Stimulated activated CD8-positive, alpha-beta memory T cell treated with anti-CD3 and anti-CD28 coated beads, Interleukin-15, amount 100 ng/mL, for 24 hours (primary cell): ENCODE measurements at regions not wholly inside any gene's neighbourhood (a gene's known extent, or its start where the extent isn't known, plus 50 kb on each side); places are given as distances from the start of the nearest gene placed in this dataset.

Source experiments
- DNase-seq: peaks from one replicate; pipeline ENCODE4 v3.0.0-alpha.2; 2020; ENCODE audit warnings: low read depth

DNA sequence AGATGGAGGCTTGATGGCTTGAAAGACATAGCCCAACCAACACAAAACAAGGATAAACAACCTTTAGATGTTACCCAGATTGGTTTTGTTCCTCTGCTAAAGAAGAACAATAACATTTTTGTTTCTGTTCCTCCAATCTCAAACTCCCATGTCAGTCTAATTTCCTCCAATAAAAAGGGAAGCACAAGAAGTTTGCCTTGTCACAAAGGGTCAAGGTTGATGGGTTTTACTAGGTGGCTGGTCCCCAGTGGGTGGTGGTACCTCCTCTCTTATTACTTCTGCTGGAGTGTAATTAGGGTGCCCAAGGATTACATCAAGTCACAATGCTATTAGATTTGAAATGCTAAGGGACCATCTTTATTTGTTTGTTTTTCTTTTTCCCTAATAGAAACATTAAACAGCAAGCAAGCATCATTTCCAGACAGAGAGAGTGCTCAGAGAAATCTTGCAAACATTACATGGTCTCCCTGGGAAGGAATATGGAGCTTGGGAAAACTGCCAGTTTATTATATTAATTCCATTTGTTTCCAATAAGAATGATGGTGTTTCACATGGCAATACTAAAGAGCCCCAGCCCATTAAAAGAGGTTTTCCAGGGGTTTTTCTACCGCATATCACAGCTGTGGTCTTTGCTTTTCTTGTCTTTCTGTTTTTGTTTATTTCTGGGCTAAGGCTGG, 78.3 kb upstream of the AOAH start:
- no peak for DNase-seq

DNA sequence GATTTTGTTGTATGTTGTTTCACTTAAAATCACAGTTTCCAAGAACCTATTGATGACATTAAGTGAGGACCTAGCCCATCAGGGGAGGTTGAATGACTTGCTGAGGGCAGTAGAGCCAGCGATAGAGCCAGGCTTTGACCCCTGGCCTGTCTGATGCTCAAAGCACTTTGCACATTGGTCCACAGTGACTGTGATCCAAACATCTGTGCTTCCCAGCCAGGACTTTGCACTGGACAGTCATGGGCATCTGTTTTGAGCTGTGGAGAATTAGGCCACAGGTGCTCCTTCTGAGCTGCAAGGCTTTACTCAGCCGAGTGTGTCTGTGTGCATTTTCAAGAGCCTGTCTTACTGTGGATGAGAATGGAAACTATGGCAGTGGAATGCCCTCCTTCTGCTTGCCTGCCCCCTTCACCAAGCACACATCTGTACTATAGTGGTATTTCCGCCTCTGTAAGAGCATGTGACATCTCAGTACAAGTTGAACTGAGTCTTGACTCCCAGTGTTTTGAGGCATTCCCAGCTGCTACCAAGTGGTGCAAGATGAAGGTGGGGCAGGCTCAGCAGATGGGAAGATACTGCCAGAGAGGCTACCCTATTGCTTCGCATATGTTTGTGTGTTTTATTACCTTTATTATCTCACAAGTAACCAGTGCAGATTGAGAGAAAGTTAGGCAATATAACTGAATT, 72.7 kb upstream of the AOAH start:
- DNase-seq, result no peak

GRCh38 chr7:36795451-36796021, 71.2 kb upstream of the AOAH start:
- no peak for DNase-seq

- no peak for DNase-seq
Observed at GRCh38 chr7:36794689-36795088, 70.4 kb upstream of the AOAH start.

GRCh38 chr7:36792421-36792820, 68.1 kb upstream of the AOAH start:
- DNase-seq, result no peak

DNA sequence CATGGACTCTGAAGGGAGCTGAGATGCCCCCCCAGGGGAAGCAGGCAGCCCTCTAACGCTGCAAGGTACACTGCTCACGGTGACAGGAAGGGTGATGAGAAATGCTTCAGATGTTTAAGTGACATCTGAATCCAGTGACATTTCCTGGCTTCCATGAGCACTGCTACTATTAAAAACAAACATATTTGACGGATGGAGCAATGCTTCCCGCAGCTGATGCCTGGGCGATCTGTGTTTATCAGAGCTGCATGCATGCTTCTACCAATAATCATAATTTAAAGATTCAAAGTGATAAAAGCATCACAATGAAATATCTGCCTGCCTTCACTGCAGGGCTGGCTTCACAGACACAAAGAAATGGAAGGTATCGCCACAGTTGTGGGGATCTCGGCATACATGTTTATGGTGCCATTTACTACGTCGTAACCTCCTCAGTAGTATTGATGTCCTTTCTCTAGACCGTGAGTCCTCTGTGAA, 66.1 kb upstream of the AOAH start:
- no peak for DNase-seq

DNA sequence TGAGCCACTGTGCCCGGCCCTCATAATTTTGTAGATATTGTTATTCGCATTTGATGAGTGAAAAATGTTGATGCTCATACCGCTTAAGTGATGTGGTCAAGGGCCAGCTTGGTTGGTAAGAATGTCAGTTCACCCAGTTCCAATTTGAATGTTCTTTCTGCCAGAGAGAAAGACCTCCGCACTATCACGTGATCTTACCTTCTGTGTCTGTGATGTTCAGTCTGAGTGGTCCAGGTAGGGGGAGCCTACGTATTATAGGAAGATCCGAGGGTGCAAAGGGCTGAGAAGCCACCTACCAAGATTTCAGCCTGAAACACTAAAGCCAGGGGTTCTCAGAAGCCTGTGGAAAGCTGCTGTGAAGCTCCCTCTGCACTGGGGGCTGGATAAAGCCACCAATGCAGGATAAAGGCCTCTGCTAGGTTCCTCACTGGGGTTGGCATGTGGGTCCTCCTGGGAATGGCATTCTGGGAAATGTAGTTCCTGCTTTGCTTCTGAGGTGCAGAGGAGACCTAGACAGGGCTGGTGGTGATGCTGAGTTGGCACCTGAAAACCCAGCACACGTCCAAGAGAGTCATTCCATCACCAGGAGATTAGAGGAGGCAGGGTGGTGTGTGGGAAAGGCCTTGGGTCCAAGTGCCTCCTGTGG, 64.7 kb upstream of the AOAH start:
- no peak for DNase-seq

DNA sequence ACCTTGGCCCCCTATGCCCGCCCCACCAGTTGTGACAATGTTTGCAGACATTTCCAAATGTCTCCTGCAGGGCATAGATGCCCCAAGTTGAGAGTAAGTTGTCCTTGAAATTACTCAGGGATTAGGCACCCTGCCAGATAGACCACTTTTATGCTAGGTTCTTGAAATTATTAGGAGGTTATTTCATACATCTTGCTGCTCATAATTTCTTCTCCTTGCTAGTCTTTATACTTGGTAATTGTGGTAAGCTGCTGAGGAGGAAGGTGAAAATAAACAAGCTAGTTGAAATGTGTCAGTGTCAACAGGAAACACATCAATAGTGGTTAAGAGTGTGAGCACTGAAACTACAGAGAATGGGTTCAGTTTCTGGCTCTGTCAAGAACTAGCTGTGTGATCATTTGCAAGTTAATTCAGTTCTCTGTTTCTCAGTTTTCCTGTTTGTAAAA, 63.7 kb upstream of the AOAH start:
- no peak for DNase-seq

- peak; percentile 26 for DNase-seq
Observed at GRCh38 chr7:36784991-36785940, 61.0 kb upstream of the AOAH start.

- DNase-seq, result no peak
Observed at GRCh38 chr7:36781011-36781738, 56.9 kb upstream of the AOAH start.

GRCh38 chr7:36777855-36778254, 53.6 kb upstream of the AOAH start:
- no peak for DNase-seq

GRCh38 chr7:36777062-36777461, 52.8 kb upstream of the AOAH start:
- no peak for DNase-seq

GRCh38 chr7:36775676-36776075, 51.4 kb upstream of the AOAH start:
- DNase-seq, result no peak

DNA sequence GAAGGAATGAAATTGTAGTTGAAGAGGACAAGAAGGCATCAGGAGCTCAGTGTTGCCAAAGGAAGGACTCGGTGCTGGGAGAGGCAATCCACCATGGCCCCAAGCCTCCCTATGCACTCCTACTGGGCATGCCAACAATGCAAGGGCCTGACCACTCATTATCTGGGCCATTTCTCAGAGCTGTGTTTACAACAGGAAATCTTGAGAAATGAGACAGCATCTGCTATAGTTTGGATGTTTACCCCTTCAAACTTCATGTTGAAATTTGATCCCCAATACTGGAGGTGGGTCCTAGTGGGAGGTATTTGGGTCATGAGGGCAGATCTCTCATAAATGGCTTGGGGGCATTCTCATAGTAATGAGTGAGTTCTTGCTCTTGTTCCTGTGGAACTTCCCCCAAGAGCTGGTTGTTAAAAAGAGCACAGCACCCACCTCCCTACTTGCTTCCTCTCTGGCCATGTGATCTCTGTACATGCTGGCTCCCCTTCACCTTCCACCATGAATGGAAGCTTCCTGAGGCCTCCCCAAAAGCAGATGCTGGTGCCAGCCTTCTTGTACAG, 50.8 kb upstream of the AOAH start:
- no peak for DNase-seq
